B cell (primary cell): ENCODE measurements at regions not wholly inside any gene's neighbourhood (a gene's known extent, or its start where the extent isn't known, plus 50 kb on each side); places are given as distances from the start of the nearest gene placed in this dataset.

Experiments
- CTCF ChIP-seq: fragments of 200-600 bp; IDR thresholded peaks from one replicate; pipeline ENCODE4 v1.8.0; 2022; ENCODE audit warnings: antibody characterized with exemption, mild to moderate bottlenecking
- EZH2 ChIP-seq: IDR thresholded peaks from 2 replicates; pipeline ENCODE4 v1.6.1; 2012; ENCODE audit warnings: borderline replicate concordance, low read depth, mild to moderate bottlenecking, moderate library complexity, low read length; ENCODE audit not compliant: insufficient read depth, poor library complexity, severe bottlenecking

- TF ChIP-seq CTCF, result no peak
- TF ChIP-seq EZH2, result no peak
These were observed 285.7 kb upstream of the GALNT17 start for GRCh38 chr7:70846208-70846607.
